GM12878 (cell line): ENCODE measurements at regions not wholly inside any gene's neighbourhood (a gene's known extent, or its start where the extent isn't known, plus 50 kb on each side); places are given as distances from the start of the nearest gene placed in this dataset.

Experiments used
- ATAC-seq: fragments of 200-7000 bp; cut with Tn5 transposase; 3 replicates; pipeline ENCODE4 v1.9.1; 2020; ENCODE audit warnings: mild to moderate bottlenecking, moderate library complexity
- BruUV-seq: library from RNA; stranded (reverse); fragments of 400-500 nt; replicated peaks from 2 replicates; lab custom pipeline; 2021; lab: Mats Ljungman, UMichigan
- CTCF ChIA-PET: fragments of 300-600 bp; sonication (Branson Sonifier 250); formaldehyde crosslinking; extraction: SDS; loops from one replicate; lab custom pipeline; 2021; ENCODE audit warnings: inconsistent platforms; lab: Yijun Ruan, JAX
- POLR2A ChIA-PET: fragments of 350-600 bp; formaldehyde crosslinking; extraction: SDS; loops from one replicate; lab custom pipeline; 2021; ENCODE audit warnings: inconsistent platforms; lab: Charles Lee
- RAD21 ChIA-PET: fragments of 300-600 bp; sonication (Branson Sonifier 250); formaldehyde crosslinking; loops from one replicate; lab custom pipeline; 2023; ENCODE audit warnings: antibody characterized with exemption; ENCODE audit not compliant: unreplicated experiment; lab: Charles Lee
- SMC1A ChIA-PET: fragments of 300-600 bp; sonication (Branson Sonifier 250); formaldehyde crosslinking; loops from one replicate; lab custom pipeline; 2023; ENCODE audit not compliant: unreplicated experiment, uncharacterized antibody; lab: Charles Lee
- DNase-seq: peaks from one replicate; pipeline ENCODE4 v3.0.0-alpha.2; 2011; ENCODE audit warnings: low read depth, low spot score
- FAIRE-seq: peaks from 3 replicates; lab custom pipeline; 2011; peaks lifted over from hg19 to GRCh38; lab: Jason Lieb, UNC
- H2AFZ ChIP-seq: 2 replicates; pipeline ENCODE4 v1.6.0; 2011; ENCODE audit warnings: low read depth, low read length, control low read depth; ENCODE audit not compliant: control insufficient read depth
- H3K27ac ChIP-seq: 2 replicates; pipeline ENCODE4 v1.5.1; 2011; ENCODE audit warnings: control low read depth; ENCODE audit not compliant: control insufficient read depth, insufficient read depth
- H3K27me3 ChIP-seq, 2 experiments: replicated peaks in 1 of 2; 2 replicates each; pipeline versions ENCODE4 v1.6.0 to v1.6.1; 2011; ENCODE audit warnings: low read length in 1 of 2; ENCODE audit not compliant: control insufficient read depth in 2 of 2, insufficient read depth in 2 of 2
- H3K36me3 ChIP-seq, 2 experiments: 2 replicates each; pipeline ENCODE4 v1.5.1; 2011; ENCODE audit warnings: low read length in 1 of 2; ENCODE audit not compliant: control insufficient read depth in 2 of 2, insufficient read depth in 2 of 2
- H3K4me1 ChIP-seq: 2 replicates; pipeline ENCODE4 v1.6.1; 2011; ENCODE audit warnings: mild to moderate bottlenecking, low read length, moderate library complexity, mixed read lengths; ENCODE audit not compliant: control insufficient read depth, insufficient read depth
- H3K4me2 ChIP-seq: 2 replicates; pipeline ENCODE4 v1.6.0; 2011; ENCODE audit warnings: control low read depth; ENCODE audit not compliant: control insufficient read depth, insufficient read depth
- H3K4me3 ChIP-seq: fragments of 200-600 bp; sonication (generic); 2 replicates; pipeline ENCODE4 v1.5.1; 2016
- H3K79me2 ChIP-seq: 2 replicates; pipeline ENCODE4 v1.6.0; 2011; ENCODE audit warnings: low read length; ENCODE audit not compliant: control insufficient read depth, insufficient read depth
- H3K9ac ChIP-seq: 2 replicates; pipeline ENCODE4 v1.8.0; 2011; ENCODE audit warnings: low read length, control low read depth, mixed read lengths; ENCODE audit not compliant: control insufficient read depth, insufficient read depth
- H3K9me3 ChIP-seq: replicated peaks from 3 replicates; pipeline ENCODE4 v1.5.1; 2011; ENCODE audit warnings: mild to moderate bottlenecking, low read length; ENCODE audit not compliant: control insufficient read depth, insufficient read depth
- H4K20me1 ChIP-seq: 2 replicates; pipeline ENCODE4 v1.6.0; 2011; ENCODE audit not compliant: control insufficient read depth, insufficient read depth
- CBX3 ChIP-seq: fragments of 200-600 bp; sonication (generic); IDR thresholded peaks from 2 replicates; pipeline ENCODE4 v1.6.1; 2016; ENCODE audit warnings: low read depth, borderline replicate concordance
- CHD1 ChIP-seq: IDR thresholded peaks from 2 replicates; pipeline ENCODE4 v1.6.1; 2012; ENCODE audit warnings: low read depth, low read length, improper control_type of control experiment
- EGR1 ChIP-seq, 2 experiments: IDR thresholded peaks; 1 replicate in 1 of 2; 2 replicates in 1 of 2; pipeline ENCODE4 v1.6.1; 2011 to 2012; ENCODE audit warnings: low read depth in 2 of 2, low read length in 2 of 2, borderline replicate concordance in 1 of 2, mild to moderate bottlenecking in 1 of 2, moderate library complexity in 1 of 2
- GATAD2B ChIP-seq: fragments of 450-650 bp; conservative IDR thresholded peaks from 2 replicates; pipeline ENCODE4 v1.6.1; 2017; ENCODE audit warnings: low read depth, mild to moderate bottlenecking, moderate library complexity
- POLR2AphosphoS2 ChIP-seq: IDR thresholded peaks from 2 replicates; pipeline ENCODE4 v1.6.1; 2011; ENCODE audit warnings: low read depth, mild to moderate bottlenecking, low read length, improper control_type of control experiment, moderate library complexity
- RAD21 ChIP-seq: IDR thresholded peaks from 2 replicates; pipeline ENCODE4 v1.6.1; 2011; ENCODE audit warnings: mild to moderate bottlenecking, low read depth, low read length, moderate library complexity; ENCODE audit not compliant: insufficient read depth
- SMAD1 ChIP-seq: fragments of 450-650 bp; IDR thresholded peaks from 2 replicates; pipeline ENCODE4 v1.6.1; 2018; ENCODE audit warnings: mild to moderate bottlenecking, low read depth; ENCODE audit not compliant: partially characterized antibody
- SMAD5 ChIP-seq: IDR thresholded peaks from 2 replicates; pipeline ENCODE4 v1.6.1; 2016; ENCODE audit warnings: antibody characterized with exemption, low read depth
- SPI1 ChIP-seq: IDR thresholded peaks from 2 replicates; pipeline ENCODE4 v1.6.1; 2011; ENCODE audit warnings: low read depth, mild to moderate bottlenecking, low read length, moderate library complexity, borderline replicate concordance; ENCODE audit not compliant: insufficient read depth
- SUZ12 ChIP-seq: fragments of 200-600 bp; sonication (generic); IDR thresholded peaks from one replicate; pipeline ENCODE4 v1.6.1; 2018; ENCODE audit warnings: antibody characterized with exemption, mild to moderate bottlenecking; ENCODE audit not compliant: unreplicated experiment
- ZSCAN29 ChIP-seq: fragments of 450-650 bp; IDR thresholded peaks from 2 replicates; pipeline ENCODE4 v1.6.1; 2017; ENCODE audit warnings: mild to moderate bottlenecking, moderate library complexity
- WGBS: methylation state at CpG from one replicate; pipeline ENCODE4 v1.1.6; 2016; ENCODE audit warnings: low lambda C conversion rate; ENCODE audit not compliant: insufficient replicate concordance, insufficient coverage; ENCODE audit errors: missing lambda C conversion rate; 5-methylcytosine and 5-hydroxymethylcytosine counted together
- in situ Hi-C: fragments of 300-500 bp; cut with MboI; formaldehyde crosslinking; loops from 9 replicates; pipeline ENCODE4 v1.14.3; 2018; ENCODE audit warnings: mixed read lengths
- intact Hi-C: fragments of 100-400 bp; cut with micrococcal nuclease; formaldehyde crosslinking; loops from one replicate; pipeline ENCODE4 v1.14.2; 2022; ENCODE audit not compliant: unreplicated experiment
- TF ChIP-seq, protein P1 (sequence below): fragments of 450-650 bp; IDR thresholded peaks from 2 replicates; pipeline ENCODE4 v1.6.1; 2017; ENCODE audit warnings: mild to moderate bottlenecking, moderate library complexity

DNA sequence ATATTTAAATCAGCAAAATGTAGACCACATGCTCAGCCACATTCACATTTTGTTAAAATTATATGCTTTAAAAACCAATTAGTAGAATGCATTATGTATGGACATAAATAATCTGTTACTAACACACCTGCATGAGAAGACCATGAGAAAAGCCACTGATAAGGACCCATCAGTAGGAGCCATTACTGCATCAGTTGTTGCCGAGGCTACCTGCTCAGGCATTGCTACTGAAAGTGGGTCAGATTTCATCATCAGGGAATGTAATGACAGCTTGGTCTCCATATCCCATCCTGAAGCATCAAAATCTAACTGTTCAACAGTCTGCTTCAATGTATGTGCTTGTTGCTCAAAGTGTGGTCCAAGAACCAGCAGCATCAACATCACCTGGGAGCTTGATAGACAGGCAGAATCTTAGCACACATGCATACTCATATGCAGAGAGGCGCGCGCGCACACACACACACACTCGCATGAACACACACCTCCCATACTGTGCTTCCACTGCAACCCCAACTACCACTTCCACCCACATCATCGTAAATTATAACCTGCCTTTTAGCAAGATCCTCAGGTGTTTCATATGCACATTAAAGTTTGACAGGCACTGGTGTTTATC, 72.4 kb upstream of the FOXB1 start:
- Histone ChIP-seq H3K4me2 (no peak overlapping the region), H3K9me3 (no peaks in the 10 kb centered on the region), H2AFZ (no peak overlapping the region), H3K27ac (no peak overlapping the region), H3K27me3 (no peaks in the 10 kb centered on the region; a peak in 1 of 4 replicates), H3K9ac (no peak overlapping the region), H3K4me1 (no peaks in the 10 kb centered on the region), H3K36me3 (no peaks in the 10 kb centered on the region), H3K4me3 (no peak overlapping the region), H4K20me1 (no peaks in the 10 kb centered on the region), H3K79me2 (no peaks in the 10 kb centered on the region)
- DNase-seq (no peak), ATAC-seq (no peak), FAIRE-seq (no peak)
- SMC1A ChIA-PET = interaction anchor here (1.1 to 1.6 kb wide), 2 partner anchors 15 to 415 kb away, joined by 3 to 5 read pairs; no protein-coding TSS in a partner anchor
- no TSS peak for BruUV-seq
- TF ChIP-seq ZSCAN29 (no peak), SUZ12 (no peak), CHD1 (no peak), SMAD1 (no peak), EGR1 (IDR thresholded peaks at IDR 0.05; ENCODE audit: borderline replicate concordance in 1 of 2, low read depth in 2 of 2, low read length in 2 of 2) (no peak), RAD21 (no peak), POLR2AphosphoS2 (no peak), CBX3 (no peak), SMAD5 (no peak), SPI1 (no peak), GATAD2B (no peak)
- TF ChIP-seq, protein P1, sequence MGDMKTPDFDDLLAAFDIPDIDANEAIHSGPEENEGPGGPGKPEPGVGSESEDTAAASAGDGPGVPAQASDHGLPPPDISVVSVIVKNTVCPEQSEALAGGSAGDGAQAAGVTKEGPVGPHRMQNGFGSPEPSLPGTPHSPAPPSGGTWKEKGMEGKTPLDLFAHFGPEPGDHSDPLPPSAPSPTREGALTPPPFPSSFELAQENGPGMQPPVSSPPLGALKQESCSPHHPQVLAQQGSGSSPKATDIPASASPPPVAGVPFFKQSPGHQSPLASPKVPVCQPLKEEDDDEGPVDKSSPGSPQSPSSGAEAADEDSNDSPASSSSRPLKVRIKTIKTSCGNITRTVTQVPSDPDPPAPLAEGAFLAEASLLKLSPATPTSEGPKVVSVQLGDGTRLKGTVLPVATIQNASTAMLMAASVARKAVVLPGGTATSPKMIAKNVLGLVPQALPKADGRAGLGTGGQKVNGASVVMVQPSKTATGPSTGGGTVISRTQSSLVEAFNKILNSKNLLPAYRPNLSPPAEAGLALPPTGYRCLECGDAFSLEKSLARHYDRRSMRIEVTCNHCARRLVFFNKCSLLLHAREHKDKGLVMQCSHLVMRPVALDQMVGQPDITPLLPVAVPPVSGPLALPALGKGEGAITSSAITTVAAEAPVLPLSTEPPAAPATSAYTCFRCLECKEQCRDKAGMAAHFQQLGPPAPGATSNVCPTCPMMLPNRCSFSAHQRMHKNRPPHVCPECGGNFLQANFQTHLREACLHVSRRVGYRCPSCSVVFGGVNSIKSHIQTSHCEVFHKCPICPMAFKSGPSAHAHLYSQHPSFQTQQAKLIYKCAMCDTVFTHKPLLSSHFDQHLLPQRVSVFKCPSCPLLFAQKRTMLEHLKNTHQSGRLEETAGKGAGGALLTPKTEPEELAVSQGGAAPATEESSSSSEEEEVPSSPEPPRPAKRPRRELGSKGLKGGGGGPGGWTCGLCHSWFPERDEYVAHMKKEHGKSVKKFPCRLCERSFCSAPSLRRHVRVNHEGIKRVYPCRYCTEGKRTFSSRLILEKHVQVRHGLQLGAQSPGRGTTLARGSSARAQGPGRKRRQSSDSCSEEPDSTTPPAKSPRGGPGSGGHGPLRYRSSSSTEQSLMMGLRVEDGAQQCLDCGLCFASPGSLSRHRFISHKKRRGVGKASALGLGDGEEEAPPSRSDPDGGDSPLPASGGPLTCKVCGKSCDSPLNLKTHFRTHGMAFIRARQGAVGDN = no peak
- POLR2A ChIA-PET = no interaction called here
- RAD21 ChIA-PET = no interaction called here
- WGBS = 78% methylated on average over 7 of the region's 7 CpGs
- in situ Hi-C loops = no loop called here
- CTCF ChIA-PET = interaction anchor here (1.2 to 1.5 kb wide), 2 partner anchors 15 kb away, joined by 3 read pairs; no protein-coding TSS in a partner anchor
- intact Hi-C loops = no loop called here
